GM12891 (cell line): ENCODE measurements at regions not wholly inside any gene's neighbourhood (a gene's known extent, or its start where the extent isn't known, plus 50 kb on each side); places are given as distances from the start of the nearest gene placed in this dataset.

Source experiments
- PAX5 ChIP-seq: IDR thresholded peaks from 2 replicates; pipeline ENCODE4 v1.6.1; 2011; ENCODE audit warnings: low read length, moderate library complexity, mild to moderate bottlenecking; ENCODE audit not compliant: insufficient read depth, severe bottlenecking
- POLR2A ChIP-seq: IDR thresholded peaks from 2 replicates; pipeline ENCODE4 v1.6.1; 2011; ENCODE audit warnings: low read depth, low read length, control low read depth
- POLR2AphosphoS5 ChIP-seq: IDR thresholded peaks from 2 replicates; pipeline ENCODE4 v1.6.1; 2011; ENCODE audit warnings: low read depth, low read length, control low read depth
- POU2F2 ChIP-seq: IDR thresholded peaks from 2 replicates; pipeline ENCODE4 v1.6.1; 2011; ENCODE audit warnings: low read depth, mild to moderate bottlenecking, control low read depth, low read length, moderate library complexity
- SPI1 ChIP-seq: IDR thresholded peaks from 2 replicates; pipeline ENCODE4 v1.6.1; 2011; ENCODE audit warnings: low read depth, low read length, control low read depth
- TAF1 ChIP-seq: IDR thresholded peaks from 2 replicates; pipeline ENCODE4 v1.6.1; 2011; ENCODE audit warnings: low read depth, low read length, control low read depth

DNA sequence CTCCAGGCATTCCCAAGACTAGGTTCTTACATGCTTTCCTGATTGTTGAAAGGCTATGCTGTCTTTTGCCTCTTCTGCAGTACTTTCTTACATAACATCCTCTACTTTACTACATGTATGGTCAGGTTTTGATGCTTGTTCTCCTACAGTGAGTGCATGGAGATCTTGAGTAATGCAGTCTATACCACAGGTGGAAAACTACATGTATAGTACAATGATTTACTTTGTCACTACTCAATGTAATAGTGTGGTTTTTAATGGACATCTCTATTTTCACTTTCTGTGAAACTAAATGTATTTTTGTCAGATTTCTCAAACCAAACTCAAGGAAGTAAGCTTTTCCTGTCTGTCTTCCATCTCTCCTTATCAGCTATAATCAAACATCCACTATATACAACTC, 657.0 kb downstream of the TUSC7 start:
- TF ChIP-seq POLR2A = no peak
- no peak for TF ChIP-seq POLR2AphosphoS5
- no peak for TF ChIP-seq TAF1
- no peak for TF ChIP-seq SPI1
- no peak for TF ChIP-seq POU2F2
- no peak for TF ChIP-seq PAX5
